NCI-H146 treated with DMSO at 0.1 percent for 48 hours (cell line): ENCODE measurements at regions not wholly inside any gene's neighbourhood (a gene's known extent, or its start where the extent isn't known, plus 50 kb on each side); places are given as distances from the start of the nearest gene placed in this dataset.

ENCODE experiments used
- DNase-seq: peaks from one replicate; lab custom pipeline; 2025; ENCODE audit not compliant: unreplicated experiment; lab: John Stamatoyannopoulos, UW

- no peak for DNase-seq
Observed at GRCh38 chr2:55973673-55974072, 50.1 kb upstream of the EFEMP1 start.

- DNase-seq = no peak
Observed at GRCh38 chr2:55976681-55977080, 53.1 kb upstream of the EFEMP1 start.

GRCh38 chr2:55985406-55985805 is 61.8 kb upstream of the EFEMP1 start:
- no peak for DNase-seq

GRCh38 chr2:55986001-55986400 is 62.4 kb upstream of the EFEMP1 start:
- no peak for DNase-seq

- DNase-seq = no peak
Observed at GRCh38 chr2:55986700-55987440, 63.3 kb upstream of the EFEMP1 start.

GRCh38 chr2:55989405-55989804 is 65.8 kb upstream of the EFEMP1 start:
- DNase-seq = no peak

GRCh38 chr2:55992455-55992854 is 68.9 kb upstream of the EFEMP1 start:
- DNase-seq = no peak

- DNase-seq = no peak
Observed at GRCh38 chr2:55993685-55994084, 70.1 kb upstream of the EFEMP1 start.

- no peak for DNase-seq
Observed at GRCh38 chr2:55995211-55995610, 71.6 kb upstream of the EFEMP1 start.

- DNase-seq = no peak
Observed at GRCh38 chr2:55995902-55996301, 72.3 kb upstream of the EFEMP1 start.

- DNase-seq = no peak
Observed at GRCh38 chr2:55999231-55999630, 75.6 kb upstream of the EFEMP1 start.

GRCh38 chr2:55999790-56000189 is 76.2 kb upstream of the EFEMP1 start:
- DNase-seq = no peak

- no peak for DNase-seq
Observed at GRCh38 chr2:56001947-56002346, 78.4 kb upstream of the EFEMP1 start.

- DNase-seq = peak; percentile 93
Observed at GRCh38 chr2:56008661-56009431, 85.3 kb upstream of the EFEMP1 start.

GRCh38 chr2:56009758-56010458 is 86.3 kb upstream of the EFEMP1 start:
- DNase-seq = peak; percentile 36

GRCh38 chr2:56011624-56012023 is 88.0 kb upstream of the EFEMP1 start:
- no peak for DNase-seq

GRCh38 chr2:56012221-56012765 is 88.7 kb upstream of the EFEMP1 start:
- DNase-seq = no peak

- no peak for DNase-seq
Observed at GRCh38 chr2:56013475-56013874, 89.9 kb upstream of the EFEMP1 start.

GRCh38 chr2:56014046-56014730 is 90.6 kb upstream of the EFEMP1 start:
- peak; percentile 73 for DNase-seq

GRCh38 chr2:56015711-56016115 is 92.1 kb upstream of the EFEMP1 start:
- DNase-seq = no peak

GRCh38 chr2:56017784-56018183 is 94.2 kb upstream of the EFEMP1 start:
- DNase-seq = no peak
